ENCODE measurements at regions not wholly inside any gene's neighbourhood (a gene's known extent, or its start where the extent isn't known, plus 50 kb on each side); places are given as distances from the start of the nearest gene placed in this dataset.

DNA sequence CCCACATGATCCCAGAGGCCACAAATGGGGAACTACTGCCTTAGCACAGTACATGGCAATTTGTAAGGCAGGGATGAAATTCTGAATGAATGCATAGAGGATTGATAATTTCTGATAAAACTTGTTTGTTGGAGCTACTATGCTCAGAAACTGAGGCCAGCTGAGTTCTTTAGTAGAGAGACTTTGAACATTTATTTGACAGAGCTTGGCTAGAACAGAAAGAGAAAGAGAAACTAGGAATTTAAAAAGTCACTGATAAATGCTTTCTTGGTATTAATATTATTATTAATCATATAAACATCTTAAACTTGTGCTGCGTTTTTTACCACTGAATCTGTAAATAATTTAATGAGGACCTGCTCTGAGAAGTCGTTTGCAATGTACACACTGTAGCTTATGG, 923.7 kb upstream of the CNTNAP5 start:
- Histone ChIP-seq H4K20me1 (replicated peaks in 1 of 2; ENCODE audit: control insufficient read depth in 1 of 2, insufficient read depth in 2 of 2, low read length in 2 of 2) (no peaks in the 10 kb centered on the region), H3K79me2 (ENCODE audit: control insufficient read depth in 1 of 2, insufficient read depth in 2 of 2, low read length in 2 of 2) (no peaks in the 10 kb centered on the region), H3K14ac (ENCODE audit: insufficient read length) (no peak overlapping the region), H3K4me2 (ENCODE audit: insufficient read depth in 1 of 2, low read depth in 2 of 2, low read length in 2 of 2) (no peak overlapping the region), H4K5ac (ENCODE audit: insufficient read length, low read depth, low read length) (no peak overlapping the region), H3K27me3 (replicated peaks in 1 of 4; ENCODE audit: control insufficient read depth in 3 of 4, extremely low read depth in 1 of 4, insufficient read depth in 3 of 4, low read length in 3 of 4) (no peaks in the 10 kb centered on the region), H3K9me3 (ENCODE audit: insufficient read depth in 2 of 2, low read depth in 1 of 2, low read length in 1 of 2) (no peaks in the 10 kb centered on the region), H3K18ac (ENCODE audit: extremely low read depth, low read length) (no peak overlapping the region), H2AFZ (ENCODE audit: low read length) (no peak overlapping the region), H2BK20ac (ENCODE audit: low read length) (no peak overlapping the region), H2BK120ac (replicated peaks; ENCODE audit: low read depth, low read length) (no peak overlapping the region), H2BK5ac (ENCODE audit: low read depth, low read length) (no peak overlapping the region), H4K8ac (ENCODE audit: extremely low read depth, insufficient read depth, low read length) (no peak overlapping the region), H3K23ac (ENCODE audit: insufficient read length) (no peak overlapping the region), H2BK15ac (ENCODE audit: low read length) (no peak overlapping the region), H3K4ac (replicated peaks; ENCODE audit: insufficient read length, low read depth, low read length) (no peak overlapping the region), H2BK12ac (ENCODE audit: low read depth, low read length) (no peak overlapping the region), H4K91ac (replicated peaks; ENCODE audit: insufficient read length, low read length) (no peak overlapping the region), H3K9ac (replicated peaks in 1 of 4; ENCODE audit: extremely low read depth in 1 of 4, low read depth in 3 of 4, low read length in 3 of 4) (no peak overlapping the region), H2AK5ac (ENCODE audit: low read depth, low read length) (no peak overlapping the region), H3K27ac (ENCODE audit: low read depth, low read length) (no peak overlapping the region), H3K36me3 (ENCODE audit: control insufficient read depth in 2 of 4, insufficient read depth in 4 of 4, low read length in 3 of 4) (no peaks in the 10 kb centered on the region), H3K4me3 (ENCODE audit: extremely low read depth in 1 of 4, insufficient read depth in 2 of 4, low read depth in 3 of 4, low read length in 4 of 4) (no peak overlapping the region), H3K4me1 (replicated peaks in 1 of 4; ENCODE audit: control insufficient read depth in 3 of 4, insufficient read depth in 4 of 4, low read length in 3 of 4) (no peaks in the 10 kb centered on the region), H3K23me2 (ENCODE audit: low read depth, low read length) (no peaks in the 10 kb centered on the region), H3K79me1 (ENCODE audit: low read depth, low read length) (no peaks in the 10 kb centered on the region), H3K56ac (replicated peaks; ENCODE audit: insufficient read length, low read depth, low read length) (no peak overlapping the region)
- ChIA-PET CTCF (ENCODE audit: partially characterized antibody) (no interaction called here), POLR2A (ENCODE audit: partially characterized antibody) (no interaction called here)
- no peak for DNase-seq (ENCODE audit: low read depth in 1 of 2, low spot score in 2 of 2)
- 83% methylated on average over 2 of the region's 2 CpGs; no CpG with 5 or more reads in 1 of the 2 experiments for WGBS, 2 experiments (ENCODE audit: extremely low coverage in 1 of 2, insufficient coverage in 1 of 2, insufficient read length in 1 of 2, insufficient replicate concordance in 2 of 2, low coverage in 1 of 2, low lambda C conversion rate in 2 of 2, missing lambda C conversion rate in 1 of 2)
- no peak for FAIRE-seq
- TF ChIP-seq SAP30 (IDR thresholded peaks at IDR 0.05; ENCODE audit: insufficient read depth, insufficient replicate concordance, low read length): no peak
- TF ChIP-seq CTBP2 (IDR thresholded peaks at IDR 0.05; ENCODE audit: borderline replicate concordance, insufficient read depth, insufficient read length, low read length): no peak
- TF ChIP-seq TEAD4 (IDR thresholded peaks at IDR 0.05; ENCODE audit: low read depth, low read length): no peak
- no peak for TF ChIP-seq ZNF274 (IDR thresholded peaks at IDR 0.05; ENCODE audit: borderline replicate concordance, extremely low read depth, low read length)
- TF ChIP-seq HDAC6 (IDR thresholded peaks at IDR 0.05; ENCODE audit: low read depth, low read length): no peak
- no peak for TF ChIP-seq KDM4A (IDR thresholded peaks at IDR 0.05; ENCODE audit: low read depth, low read length, severe bottlenecking)
